Mammary epithelial cell (primary cell): ENCODE measurements at regions not wholly inside any gene's neighbourhood (a gene's known extent, or its start where the extent isn't known, plus 50 kb on each side); places are given as distances from the start of the nearest gene placed in this dataset.

ENCODE experiments used
- EZH2 ChIP-seq: IDR thresholded peaks from 2 replicates; pipeline ENCODE4 v1.6.1; 2012; ENCODE audit warnings: low read length, inconsistent platforms, borderline replicate concordance
- TF ChIP-seq, protein P1 (sequence below), 2 donors: IDR thresholded peaks in 1 of 2; conservative IDR thresholded peaks in 1 of 2; 2 replicates each; pipeline ENCODE4 v1.5.1; 2011 to 2012; ENCODE audit warnings: inconsistent platforms in 2 of 2, low read length in 2 of 2, mild to moderate bottlenecking in 2 of 2, control low read depth in 1 of 2, low read depth in 1 of 2; ENCODE audit not compliant: insufficient read depth in 1 of 2; ENCODE audit errors: extremely low read depth in 1 of 2

DNA sequence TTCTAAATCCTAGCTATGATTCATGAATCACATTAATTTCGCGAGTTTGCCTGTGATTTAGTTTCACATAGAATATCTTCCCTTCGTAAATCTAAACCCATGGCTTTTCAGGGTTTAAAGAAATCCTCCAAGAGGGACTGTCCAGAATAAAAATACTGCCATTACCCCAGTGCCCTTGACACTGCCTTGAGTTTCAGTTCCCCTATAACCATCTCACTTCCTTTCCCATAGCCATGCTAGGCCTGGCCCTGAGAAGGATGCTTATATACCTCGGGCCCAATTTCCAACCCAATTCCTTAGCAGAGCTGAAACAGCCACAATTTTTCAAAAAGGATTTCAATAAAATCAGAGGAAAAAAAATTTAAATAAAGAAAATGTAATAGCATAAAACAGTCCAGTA is 697.3 kb downstream of the FRK start:
- TF ChIP-seq, protein P1, sequence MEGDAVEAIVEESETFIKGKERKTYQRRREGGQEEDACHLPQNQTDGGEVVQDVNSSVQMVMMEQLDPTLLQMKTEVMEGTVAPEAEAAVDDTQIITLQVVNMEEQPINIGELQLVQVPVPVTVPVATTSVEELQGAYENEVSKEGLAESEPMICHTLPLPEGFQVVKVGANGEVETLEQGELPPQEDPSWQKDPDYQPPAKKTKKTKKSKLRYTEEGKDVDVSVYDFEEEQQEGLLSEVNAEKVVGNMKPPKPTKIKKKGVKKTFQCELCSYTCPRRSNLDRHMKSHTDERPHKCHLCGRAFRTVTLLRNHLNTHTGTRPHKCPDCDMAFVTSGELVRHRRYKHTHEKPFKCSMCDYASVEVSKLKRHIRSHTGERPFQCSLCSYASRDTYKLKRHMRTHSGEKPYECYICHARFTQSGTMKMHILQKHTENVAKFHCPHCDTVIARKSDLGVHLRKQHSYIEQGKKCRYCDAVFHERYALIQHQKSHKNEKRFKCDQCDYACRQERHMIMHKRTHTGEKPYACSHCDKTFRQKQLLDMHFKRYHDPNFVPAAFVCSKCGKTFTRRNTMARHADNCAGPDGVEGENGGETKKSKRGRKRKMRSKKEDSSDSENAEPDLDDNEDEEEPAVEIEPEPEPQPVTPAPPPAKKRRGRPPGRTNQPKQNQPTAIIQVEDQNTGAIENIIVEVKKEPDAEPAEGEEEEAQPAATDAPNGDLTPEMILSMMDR (conservative IDR thresholded peaks at IDR 0.05 in 1 of 2, IDR thresholded peaks at IDR 0.05 in 1 of 2; ENCODE audit: extremely low read depth in 1 of 2, insufficient read depth in 1 of 2, low read depth in 1 of 2, low read length in 2 of 2) = no peak
- TF ChIP-seq EZH2 = no peak
